Urinary bladder (tissue), 3 donors: ENCODE measurements at regions not wholly inside any gene's neighbourhood (a gene's known extent, or its start where the extent isn't known, plus 50 kb on each side); places are given as distances from the start of the nearest gene placed in this dataset.

ENCODE experiments used
- DNase-seq: peaks from one replicate; pipeline ENCODE4 v3.0.0-alpha.2; 2015; ENCODE audit errors: extremely low spot score
- H3K27ac ChIP-seq: one replicate; pipeline ENCODE4 v1.5.1; 2013; ENCODE audit warnings: low read depth, mild to moderate bottlenecking, moderate library complexity
- H3K36me3 ChIP-seq: one replicate; pipeline ENCODE4 v1.6.1; 2013; ENCODE audit warnings: mild to moderate bottlenecking, moderate library complexity; ENCODE audit not compliant: insufficient read depth
- H3K4me1 ChIP-seq: one replicate; pipeline ENCODE4 v1.6.1; 2013; ENCODE audit warnings: mild to moderate bottlenecking, moderate library complexity; ENCODE audit not compliant: insufficient read depth
- H3K4me3 ChIP-seq: one replicate; pipeline ENCODE4 v1.5.1; 2013; ENCODE audit warnings: low read depth, low read length
- WGBS: extraction: QIAGEN DNeasy Blood & Tissue Kit; methylation state at CpG from one replicate; pipeline ENCODE4 v1.1.7; 2013; 5-methylcytosine and 5-hydroxymethylcytosine counted together
- donor health status: healthy with polysubstance abuse.
- donor health status: healthy.

- Histone ChIP-seq H3K36me3 (no peaks in the 10 kb centered on the region), H3K4me1 (no peaks in the 10 kb centered on the region), H3K27ac (no peak overlapping the region), H3K4me3 (no peak overlapping the region)
- no peak for DNase-seq
- 31% methylated on average over 8 of the region's 8 CpGs for WGBS
These were observed 50.6 kb upstream of the UQCRFS1 start for GRCh38 chr19:29263305-29264135.

- no peaks in the 10 kb centered on the region for H3K4me1 ChIP-seq
- no peak overlapping the region for H3K27ac ChIP-seq
- WGBS = 86% methylated on average over 7 of the region's 7 CpGs
- no peak for DNase-seq
- H3K4me3 ChIP-seq = no peak overlapping the region
- H3K36me3 ChIP-seq = no peaks in the 10 kb centered on the region
These were observed 51.9 kb upstream of the UQCRFS1 start for GRCh38 chr19:29264897-29265296.

- Histone ChIP-seq H3K27ac (no peak overlapping the region), H3K4me3 (no peak overlapping the region), H3K4me1 (no peaks in the 10 kb centered on the region), H3K36me3 (no peaks in the 10 kb centered on the region)
- no peak for DNase-seq
- WGBS = 80% methylated on average over 6 of the region's 6 CpGs
These were observed 52.5 kb upstream of the UQCRFS1 start for GRCh38 chr19:29265436-29265835.

GRCh38 chr19:29266001-29266400 is 53.0 kb upstream of the UQCRFS1 start:
- no peak overlapping the region for H3K27ac ChIP-seq
- WGBS = 34% methylated on average over 4 of the region's 4 CpGs
- H3K4me3 ChIP-seq = no peak overlapping the region
- no peak for DNase-seq
- no peaks in the 10 kb centered on the region for H3K4me1 ChIP-seq
- H3K36me3 ChIP-seq = no peaks in the 10 kb centered on the region

GRCh38 chr19:29266603-29267002 is 53.7 kb upstream of the UQCRFS1 start:
- Histone ChIP-seq H3K4me3 (no peak overlapping the region), H3K27ac (no peak overlapping the region), H3K36me3 (no peaks in the 10 kb centered on the region), H3K4me1 (no peaks in the 10 kb centered on the region)
- no peak for DNase-seq
- 81% methylated on average over 4 of the region's 4 CpGs for WGBS

- WGBS = 82% methylated on average over 8 of the region's 8 CpGs
- DNase-seq = no peak
- Histone ChIP-seq H3K36me3 (no peaks in the 10 kb centered on the region), H3K4me3 (no peak overlapping the region), H3K4me1 (no peaks in the 10 kb centered on the region), H3K27ac (no peak overlapping the region)
These were observed 54.8 kb upstream of the UQCRFS1 start for GRCh38 chr19:29267701-29268100.

- 79% methylated on average over 17 of the region's 17 CpGs for WGBS
- Histone ChIP-seq H3K4me1 (no peaks in the 10 kb centered on the region), H3K36me3 (no peaks in the 10 kb centered on the region), H3K4me3 (no peak overlapping the region), H3K27ac (no peak overlapping the region)
- no peak for DNase-seq
These were observed 55.2 kb upstream of the UQCRFS1 start for GRCh38 chr19:29268103-29268502.

- DNase-seq = no peak
- Histone ChIP-seq H3K4me1 (no peaks in the 10 kb centered on the region), H3K36me3 (no peaks in the 10 kb centered on the region), H3K27ac (no peak overlapping the region), H3K4me3 (no peak overlapping the region)
- WGBS = 49% methylated on average over 25 of the region's 25 CpGs
These were observed 55.9 kb upstream of the UQCRFS1 start for GRCh38 chr19:29268721-29269393.

GRCh38 chr19:29269641-29270040 is 56.7 kb upstream of the UQCRFS1 start:
- WGBS = 64% methylated on average over 10 of the region's 12 CpGs
- no peak for DNase-seq

GRCh38 chr19:29271341-29271740 is 58.4 kb upstream of the UQCRFS1 start:
- Histone ChIP-seq H3K4me3 (no peak overlapping the region), H3K27ac (no peak overlapping the region), H3K4me1 (no peaks in the 10 kb centered on the region), H3K36me3 (no peaks in the 10 kb centered on the region)
- 82% methylated on average over 3 of the region's 3 CpGs for WGBS
- no peak for DNase-seq

More at GRCh38 chr19:29269641-29270040, 56.7 kb upstream of the UQCRFS1 start:
- Histone ChIP-seq H3K4me1 (no peaks in the 10 kb centered on the region), H3K4me3 (no peak overlapping the region), H3K27ac (no peak overlapping the region), H3K36me3 (no peaks in the 10 kb centered on the region)

- 91% methylated on average over 4 of the region's 4 CpGs for WGBS
- no peak overlapping the region for H3K4me3 ChIP-seq
- DNase-seq = no peak
- H3K4me1 ChIP-seq = no peaks in the 10 kb centered on the region
- no peaks in the 10 kb centered on the region for H3K36me3 ChIP-seq
- H3K27ac ChIP-seq = no peak overlapping the region
These were observed 59.0 kb upstream of the UQCRFS1 start for GRCh38 chr19:29271911-29272310.

GRCh38 chr19:29273000-29273640 is 60.2 kb upstream of the UQCRFS1 start:
- no peak for DNase-seq
- H3K27ac ChIP-seq = no peak overlapping the region
- no peaks in the 10 kb centered on the region for H3K36me3 ChIP-seq
- WGBS = 77% methylated on average over 8 of the region's 8 CpGs
- H3K4me1 ChIP-seq = no peaks in the 10 kb centered on the region
- no peak overlapping the region for H3K4me3 ChIP-seq

- no peak for DNase-seq
- H3K27ac ChIP-seq = no peak overlapping the region
- H3K36me3 ChIP-seq = no peaks in the 10 kb centered on the region
- 87% methylated on average over 4 of the region's 4 CpGs for WGBS
- no peaks in the 10 kb centered on the region for H3K4me1 ChIP-seq
- no peak overlapping the region for H3K4me3 ChIP-seq
These were observed 62.3 kb upstream of the UQCRFS1 start for GRCh38 chr19:29275266-29275665.

GRCh38 chr19:29277102-29277501 is 64.2 kb upstream of the UQCRFS1 start:
- Histone ChIP-seq H3K4me3 (no peak overlapping the region), H3K36me3 (no peaks in the 10 kb centered on the region), H3K4me1 (no peaks in the 10 kb centered on the region), H3K27ac (no peak overlapping the region)
- DNase-seq = no peak
- WGBS = 28% methylated on average over 7 of the region's 7 CpGs
